Stimulated activated CD4-positive, alpha-beta T cell treated with anti-CD3 and anti-CD28 coated beads, Interleukin-1b, Interleukin-23, amount 100 ng/mL, for 1 hour (primary cell): ENCODE measurements at regions not wholly inside any gene's neighbourhood (a gene's known extent, or its start where the extent isn't known, plus 50 kb on each side); places are given as distances from the start of the nearest gene placed in this dataset.
"Not testable (repeated sequence)": the region's sequence is repeated elsewhere in the genome, so short reads cannot be mapped to it uniquely, and the experiment has no call there.

Experiments
- DNase-seq, 2 donors: peaks; one replicate each; pipeline ENCODE4 v3.0.0-alpha.2; 2020; ENCODE audit warnings: low read depth in 2 of 2

- DNase-seq = no peak
These were observed 68.2 kb upstream of the FAM241A start for GRCh38 chr4:112076919-112077608.

- no peak for DNase-seq
These were observed 67.5 kb upstream of the FAM241A start for GRCh38 chr4:112077743-112078142.

GRCh38 chr4:112082954-112083586, 62.2 kb upstream of the FAM241A start:
- DNase-seq = no peak

GRCh38 chr4:112083587-112084347, 61.5 kb upstream of the FAM241A start:
- no peak for DNase-seq

- DNase-seq = no peak
These were observed 59.9 kb upstream of the FAM241A start for GRCh38 chr4:112085156-112086035.

- DNase-seq = no peak
These were observed 59.2 kb upstream of the FAM241A start for GRCh38 chr4:112086036-112086434.

- not testable (repeated sequence) for DNase-seq
These were observed 58.6 kb upstream of the FAM241A start for GRCh38 chr4:112086661-112087060.

- DNase-seq = not testable (repeated sequence)
These were observed 52.9 kb upstream of the FAM241A start for GRCh38 chr4:112092330-112092729.

GRCh38 chr4:112093636-112094202, 51.5 kb upstream of the FAM241A start:
- DNase-seq = no peak

- DNase-seq = no peak
These were observed 50.9 kb upstream of the FAM241A start for GRCh38 chr4:112094330-112094729.
